ENCODE measurements at regions not wholly inside any gene's neighbourhood (a gene's known extent, or its start where the extent isn't known, plus 50 kb on each side); places are given as distances from the start of the nearest gene placed in this dataset.
"Not testable (repeated sequence)": the region's sequence is repeated elsewhere in the genome, so short reads cannot be mapped to it uniquely, and the experiment has no call there.

DNA sequence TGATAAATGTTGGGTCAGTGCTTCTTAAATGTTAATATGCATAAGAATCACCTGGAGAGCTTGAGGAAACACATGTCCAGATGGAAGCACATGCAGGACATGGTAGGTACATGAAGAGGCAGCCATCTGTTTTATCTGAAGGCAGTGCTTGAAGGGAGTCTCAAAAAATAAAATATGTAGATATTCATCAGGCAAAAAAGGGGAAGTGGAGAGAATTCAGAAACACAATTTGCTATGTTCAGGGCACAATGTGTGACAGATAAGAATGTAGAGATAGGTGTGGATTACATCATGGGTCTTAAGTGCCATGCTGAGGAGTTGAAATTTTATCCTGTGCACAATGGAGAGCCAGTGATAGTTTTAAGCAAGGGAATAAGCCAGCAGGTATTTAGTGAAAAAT is 59.6 kb upstream of the CASK start:
- Histone ChIP-seq H3K36me3 (ENCODE audit: control insufficient read depth in 3 of 3, insufficient read depth in 2 of 3, low read depth in 1 of 3, low read length in 3 of 3) (no peaks in the 10 kb centered on the region), H3K4me1 (ENCODE audit: control insufficient read depth in 3 of 3, insufficient read depth in 2 of 3, low read depth in 1 of 3, low read length in 2 of 3) (no peaks in the 10 kb centered on the region), H3K27ac (ENCODE audit: low read depth in 1 of 3, low read length in 2 of 3) (no peak overlapping the region), H3K4me3 (ENCODE audit: low read depth in 1 of 3, low read length in 3 of 3) (no peak overlapping the region), H3K9me3 (ENCODE audit: control insufficient read depth in 2 of 2, insufficient read depth in 1 of 2, low read depth in 1 of 2, low read length in 1 of 2) (no peaks in the 10 kb centered on the region), H3K27me3 (ENCODE audit: control insufficient read depth in 3 of 3, insufficient read depth in 3 of 3, low read length in 3 of 3) (no peaks in the 10 kb centered on the region)
- FAIRE-seq (no peak), DNase-seq (no peak)

DNA sequence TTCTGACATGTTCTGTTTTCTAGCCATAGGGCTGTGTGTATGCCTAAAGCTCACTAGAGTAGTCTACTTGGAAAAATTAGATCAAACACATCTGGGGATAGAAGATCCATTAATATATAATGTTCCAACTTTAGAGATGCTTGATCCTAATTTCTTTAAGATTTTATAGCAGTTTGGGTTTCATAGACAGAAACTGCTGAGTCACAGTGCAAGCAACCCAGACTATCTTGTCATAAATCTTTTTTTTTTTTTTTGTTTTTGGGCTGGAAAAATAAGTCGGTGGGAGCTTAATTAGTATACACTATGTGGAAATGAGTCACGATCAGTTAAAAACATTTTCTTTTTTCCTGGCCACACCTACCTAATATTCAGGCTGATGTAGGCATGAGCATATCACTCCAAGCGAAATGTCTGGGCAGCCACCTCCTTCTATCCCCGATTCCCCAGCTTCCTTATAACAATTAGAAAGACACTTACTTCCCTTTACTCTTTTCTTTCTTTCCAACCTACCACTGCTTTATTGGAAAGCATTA is 58.2 kb upstream of the CASK start:
- no peak for FAIRE-seq
- no peak for DNase-seq
- Histone ChIP-seq H3K36me3 (ENCODE audit: control insufficient read depth in 3 of 3, insufficient read depth in 2 of 3, low read depth in 1 of 3, low read length in 3 of 3) (no peaks in the 10 kb centered on the region), H3K27ac (ENCODE audit: low read depth in 1 of 3, low read length in 2 of 3) (no peak overlapping the region), H3K27me3 (ENCODE audit: control insufficient read depth in 3 of 3, insufficient read depth in 3 of 3, low read length in 3 of 3) (no peaks in the 10 kb centered on the region), H3K4me1 (ENCODE audit: control insufficient read depth in 3 of 3, insufficient read depth in 2 of 3, low read depth in 1 of 3, low read length in 2 of 3) (no peaks in the 10 kb centered on the region), H3K4me3 (ENCODE audit: low read depth in 1 of 3, low read length in 3 of 3) (no peak overlapping the region), H3K9me3 (ENCODE audit: control insufficient read depth in 2 of 2, insufficient read depth in 1 of 2, low read depth in 1 of 2, low read length in 1 of 2) (no peaks in the 10 kb centered on the region)
- 62 to 72% (median 65%) methylated on average over 4 of the region's 4 CpGs for WGBS, 3 donors

DNA sequence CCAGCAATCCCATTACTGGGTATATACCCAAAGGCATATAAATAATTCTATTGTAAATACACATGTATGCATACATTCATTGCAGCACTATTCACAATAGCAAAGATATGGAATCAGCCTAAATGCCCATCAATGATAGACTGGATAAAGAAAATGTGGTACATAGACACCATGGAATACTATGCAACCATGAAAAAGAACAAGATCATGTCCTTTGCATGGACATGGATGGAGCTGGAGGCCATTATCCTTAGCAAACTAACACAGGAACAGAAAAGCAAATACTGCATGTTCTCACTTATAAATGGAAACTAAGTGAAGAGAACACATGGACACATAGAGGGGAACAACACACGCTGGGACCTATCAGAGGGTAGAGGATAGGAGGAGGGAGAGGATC is 51.3 kb upstream of the CASK start:
- not testable (repeated sequence) for H3K9me3 ChIP-seq (ENCODE audit: control insufficient read depth in 2 of 2, insufficient read depth in 1 of 2, low read depth in 1 of 2, low read length in 1 of 2); FAIRE-seq; H3K27ac ChIP-seq (ENCODE audit: low read depth in 1 of 3, low read length in 2 of 3); H3K4me3 ChIP-seq (ENCODE audit: low read depth in 1 of 3, low read length in 3 of 3); H3K36me3 ChIP-seq (ENCODE audit: control insufficient read depth in 3 of 3, insufficient read depth in 2 of 3, low read depth in 1 of 3, low read length in 3 of 3); DNase-seq; H3K4me1 ChIP-seq (ENCODE audit: control insufficient read depth in 3 of 3, insufficient read depth in 2 of 3, low read depth in 1 of 3, low read length in 2 of 3); H3K27me3 ChIP-seq (ENCODE audit: control insufficient read depth in 3 of 3, insufficient read depth in 3 of 3, low read length in 3 of 3)
- WGBS, 3 donors = 96 to 100% (median 100%) methylated on average over 1 of the region's 1 CpG

DNA sequence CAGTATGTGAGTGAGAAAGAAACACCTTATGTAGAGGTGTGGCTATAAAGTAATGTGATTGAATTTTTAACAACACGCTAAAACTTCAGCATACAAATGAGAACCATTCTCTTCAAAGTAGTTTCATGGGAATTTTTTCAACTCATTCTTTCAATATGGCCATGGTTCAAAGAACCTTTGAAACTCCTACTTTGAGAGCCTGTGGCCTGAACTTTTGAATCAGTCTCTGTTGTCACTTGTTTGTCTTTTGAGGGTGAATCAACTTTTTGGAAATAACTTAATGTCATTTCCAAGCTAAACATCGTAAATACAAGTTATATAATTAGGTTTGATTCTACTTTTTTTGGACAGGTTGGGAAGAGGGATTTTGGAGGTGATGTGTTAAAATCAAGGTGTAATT is 49.9 kb upstream of the CASK start:
- no peak for FAIRE-seq
- H3K27ac ChIP-seq (ENCODE audit: low read depth in 1 of 3, low read length in 2 of 3) = no peak overlapping the region

More for the DNA sequence above, 49.9 kb upstream of the CASK start:
- H3K4me1 ChIP-seq (ENCODE audit: control insufficient read depth in 3 of 3, insufficient read depth in 2 of 3, low read depth in 1 of 3, low read length in 2 of 3) = no peaks in the 10 kb centered on the region
- no peak overlapping the region for H3K4me3 ChIP-seq (ENCODE audit: low read depth in 1 of 3, low read length in 3 of 3)
- H3K9me3 ChIP-seq (ENCODE audit: control insufficient read depth in 2 of 2, insufficient read depth in 1 of 2, low read depth in 1 of 2, low read length in 1 of 2) = peaks cover 0 to 3% of the 10 kb centered on the region in 2 donors
- 78 to 95% (median 89%) methylated on average over 2 of the region's 2 CpGs for WGBS, 3 donors
- no peaks in the 10 kb centered on the region for H3K36me3 ChIP-seq (ENCODE audit: control insufficient read depth in 3 of 3, insufficient read depth in 2 of 3, low read depth in 1 of 3, low read length in 3 of 3)
- no peaks in the 10 kb centered on the region for H3K27me3 ChIP-seq (ENCODE audit: control insufficient read depth in 3 of 3, insufficient read depth in 3 of 3, low read length in 3 of 3)
- DNase-seq = no peak

All from small intestine (tissue), 7 donors.